Adrenal gland (tissue), 5 donors: ENCODE measurements at regions not wholly inside any gene's neighbourhood (a gene's known extent, or its start where the extent isn't known, plus 50 kb on each side); places are given as distances from the start of the nearest gene placed in this dataset.

Experiments
- POLR2A ChIP-seq, 2 donors: fragments of 450-650 bp; IDR thresholded peaks; one replicate each; pipeline ENCODE4 v1.6.1; 2017; ENCODE audit warnings: antibody characterized with exemption in 2 of 2, mild to moderate bottlenecking in 2 of 2, moderate library complexity in 1 of 2
- TF ChIP-seq, protein P1 (sequence below), 6 experiments: fragments of 450-650 bp in 4 of 6; fragments of 200-600 bp in 2 of 6; sonication (generic) in 1 of 6; IDR thresholded peaks; 1 replicate in 5 of 6; 2 replicates in 1 of 6; pipeline versions ENCODE4 v1.5.1 to v1.8.0; 2016 to 2021; ENCODE audit warnings: antibody characterized with exemption in 6 of 6, mild to moderate bottlenecking in 2 of 6, moderate library complexity in 1 of 6
- donor health status: DM: no; HTN: no; CAD: no.

DNA sequence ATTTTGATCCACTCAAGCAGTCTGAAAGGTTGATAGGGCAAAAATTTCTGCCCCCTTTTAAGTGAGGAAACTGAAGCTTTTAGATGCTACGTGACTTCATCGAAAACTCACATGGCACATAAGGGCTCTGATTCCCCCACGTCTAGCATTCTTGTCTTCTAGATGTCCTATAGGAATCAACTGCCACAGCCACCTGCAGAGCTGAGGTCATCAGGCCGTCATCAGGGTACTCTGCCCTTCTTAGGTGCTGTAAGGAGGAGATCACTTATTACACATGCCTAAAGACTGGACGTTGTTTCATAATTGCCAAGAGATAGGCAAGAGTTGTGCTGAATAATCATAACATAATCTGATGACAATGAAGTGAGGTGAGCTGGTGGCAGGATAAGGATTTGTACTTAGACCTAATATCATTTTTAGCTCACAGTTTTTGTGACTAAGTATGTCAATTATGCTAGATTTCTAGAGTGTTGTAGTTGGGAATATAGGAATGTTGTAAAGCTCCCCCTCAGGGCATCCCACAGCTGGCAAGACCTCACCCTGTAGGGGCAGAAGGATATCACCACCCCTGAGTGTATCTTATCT is 349.4 kb downstream of the METTL15 start:
- TF ChIP-seq, protein P1, sequence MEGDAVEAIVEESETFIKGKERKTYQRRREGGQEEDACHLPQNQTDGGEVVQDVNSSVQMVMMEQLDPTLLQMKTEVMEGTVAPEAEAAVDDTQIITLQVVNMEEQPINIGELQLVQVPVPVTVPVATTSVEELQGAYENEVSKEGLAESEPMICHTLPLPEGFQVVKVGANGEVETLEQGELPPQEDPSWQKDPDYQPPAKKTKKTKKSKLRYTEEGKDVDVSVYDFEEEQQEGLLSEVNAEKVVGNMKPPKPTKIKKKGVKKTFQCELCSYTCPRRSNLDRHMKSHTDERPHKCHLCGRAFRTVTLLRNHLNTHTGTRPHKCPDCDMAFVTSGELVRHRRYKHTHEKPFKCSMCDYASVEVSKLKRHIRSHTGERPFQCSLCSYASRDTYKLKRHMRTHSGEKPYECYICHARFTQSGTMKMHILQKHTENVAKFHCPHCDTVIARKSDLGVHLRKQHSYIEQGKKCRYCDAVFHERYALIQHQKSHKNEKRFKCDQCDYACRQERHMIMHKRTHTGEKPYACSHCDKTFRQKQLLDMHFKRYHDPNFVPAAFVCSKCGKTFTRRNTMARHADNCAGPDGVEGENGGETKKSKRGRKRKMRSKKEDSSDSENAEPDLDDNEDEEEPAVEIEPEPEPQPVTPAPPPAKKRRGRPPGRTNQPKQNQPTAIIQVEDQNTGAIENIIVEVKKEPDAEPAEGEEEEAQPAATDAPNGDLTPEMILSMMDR (IDR thresholded peaks at IDR 0.05) = no peak
- TF ChIP-seq POLR2A (IDR thresholded peaks at IDR 0.05) = no peak
